H9 (cell line): ENCODE measurements at regions not wholly inside any gene's neighbourhood (a gene's known extent, or its start where the extent isn't known, plus 50 kb on each side); places are given as distances from the start of the nearest gene placed in this dataset.

ENCODE experiments used
- DNase-seq: peaks from one replicate; pipeline ENCODE4 v3.0.0-alpha.2; 2017
- H2AFZ ChIP-seq: one replicate; pipeline ENCODE4 v1.6.1; 2013; ENCODE audit warnings: mild to moderate bottlenecking, low read length, control low read depth, moderate library complexity
- H2AK5ac ChIP-seq: 2 replicates; pipeline ENCODE4 v1.6.1; 2013; ENCODE audit warnings: low read length, control low read depth, mixed read lengths; ENCODE audit not compliant: insufficient read length
- H2BK120ac ChIP-seq: one replicate; pipeline ENCODE4 v1.6.1; 2013; ENCODE audit warnings: low read depth, mild to moderate bottlenecking, low read length, control low read depth, inconsistent platforms; ENCODE audit not compliant: poor library complexity, severe bottlenecking
- H2BK12ac ChIP-seq: 2 replicates; pipeline ENCODE4 v1.6.1; 2013; ENCODE audit warnings: low read length, control low read depth, mixed read lengths, low read depth; ENCODE audit not compliant: insufficient read length
- H2BK15ac ChIP-seq: 2 replicates; pipeline ENCODE4 v1.6.1; 2013; ENCODE audit warnings: low read depth, low read length, control low read depth
- H2BK20ac ChIP-seq: one replicate; pipeline ENCODE4 v1.6.1; 2013; ENCODE audit warnings: low read depth, mild to moderate bottlenecking, low read length, control low read depth, inconsistent platforms; ENCODE audit not compliant: poor library complexity, severe bottlenecking
- H2BK5ac ChIP-seq: 2 replicates; pipeline ENCODE4 v1.6.1; 2013; ENCODE audit warnings: low read length, control low read depth, mixed read lengths; ENCODE audit not compliant: insufficient read length
- H3K14ac ChIP-seq: 2 replicates; pipeline ENCODE4 v1.6.1; 2013; ENCODE audit warnings: low read length, control low read depth; ENCODE audit not compliant: insufficient read depth
- H3K18ac ChIP-seq: 2 replicates; pipeline ENCODE4 v1.6.1; 2013; ENCODE audit warnings: low read depth, mild to moderate bottlenecking, mixed read lengths, low read length, control low read depth; ENCODE audit not compliant: insufficient read length
- H3K23ac ChIP-seq: 2 replicates; pipeline ENCODE4 v1.6.1; 2013; ENCODE audit warnings: low read length, control low read depth, mixed read lengths, low read depth; ENCODE audit not compliant: insufficient read length
- H3K23me2 ChIP-seq: 2 replicates; pipeline ENCODE4 v1.6.1; 2013; ENCODE audit warnings: low read depth, mild to moderate bottlenecking, mixed read lengths, low read length, control low read depth; ENCODE audit not compliant: insufficient read length, poor library complexity, severe bottlenecking
- H3K27ac ChIP-seq: 2 replicates; pipeline ENCODE4 v1.5.1; 2013; ENCODE audit warnings: low read length, control low read depth, mixed read lengths, low read depth; ENCODE audit not compliant: insufficient read length
- H3K27me3 ChIP-seq: 2 replicates; pipeline ENCODE4 v1.6.1; 2013; ENCODE audit warnings: low read length, control low read depth, inconsistent platforms; ENCODE audit not compliant: insufficient read depth
- H3K4ac ChIP-seq: 2 replicates; pipeline ENCODE4 v1.6.1; 2013; ENCODE audit warnings: low read depth, mild to moderate bottlenecking, control low read depth, inconsistent platforms, low read length, moderate library complexity
- H3K4me1 ChIP-seq: 2 replicates; pipeline ENCODE4 v1.6.1; 2013; ENCODE audit warnings: low read length, control low read depth, inconsistent platforms; ENCODE audit not compliant: insufficient read depth
- H3K4me2 ChIP-seq: 2 replicates; pipeline ENCODE4 v1.6.1; 2013; ENCODE audit warnings: low read length, control low read depth, mixed read lengths; ENCODE audit not compliant: insufficient read length, insufficient read depth
- H3K56ac ChIP-seq: 2 replicates; pipeline ENCODE4 v1.6.1; 2013; ENCODE audit warnings: low read depth, mild to moderate bottlenecking, mixed read lengths, low read length, control low read depth; ENCODE audit not compliant: insufficient read length
- H3K79me1 ChIP-seq: 2 replicates; pipeline ENCODE4 v1.6.1; 2013; ENCODE audit warnings: low read depth, mild to moderate bottlenecking, moderate library complexity, low read length, control low read depth, inconsistent platforms; ENCODE audit not compliant: insufficient read depth, poor library complexity, severe bottlenecking
- H3K79me2 ChIP-seq: 2 replicates; pipeline ENCODE4 v1.6.1; 2013; ENCODE audit warnings: low read length, control low read depth, inconsistent platforms; ENCODE audit not compliant: insufficient read depth
- H3K9ac ChIP-seq: 2 replicates; pipeline ENCODE4 v1.6.1; 2013; ENCODE audit warnings: low read length, control low read depth, mixed read lengths; ENCODE audit not compliant: insufficient read length; ENCODE audit errors: extremely low read depth
- H3K9me3 ChIP-seq: one replicate; pipeline ENCODE4 v1.6.1; 2013; ENCODE audit warnings: low read depth, low read length, inconsistent platforms; ENCODE audit not compliant: control insufficient read depth
- H3T11ph ChIP-seq: one replicate; pipeline ENCODE4 v1.6.1; 2013; ENCODE audit warnings: mild to moderate bottlenecking, low read length, control low read depth, inconsistent platforms
- H4K20me1 ChIP-seq: one replicate; pipeline ENCODE4 v1.6.1; 2013; ENCODE audit not compliant: control insufficient read depth, insufficient read length, insufficient read depth
- H4K5ac ChIP-seq: 2 replicates; pipeline ENCODE4 v1.6.1; 2013; ENCODE audit warnings: low read depth, mild to moderate bottlenecking, mixed read lengths, low read length, control low read depth; ENCODE audit not compliant: insufficient read length
- H4K8ac ChIP-seq: replicated peaks from 2 replicates; pipeline ENCODE4 v1.6.1; 2013; ENCODE audit warnings: low read length, control low read depth, mixed read lengths, low read depth; ENCODE audit not compliant: insufficient read length
- H4K91ac ChIP-seq: 2 replicates; pipeline ENCODE4 v1.6.1; 2013; ENCODE audit warnings: low read depth, mild to moderate bottlenecking, moderate library complexity, mixed read lengths, low read length, control low read depth; ENCODE audit not compliant: insufficient read length
- H3K27ac Mint-ChIP-seq, 3 experiments: 2 replicates in 2 of 3; 3 replicates in 1 of 3; pipeline ENCODE4 v1.8.0; 2020 to 2021; ENCODE audit warnings: mixed read lengths in 3 of 3, mild to moderate bottlenecking in 1 of 3, moderate library complexity in 1 of 3
- H3K27me3 Mint-ChIP-seq: 2 replicates; pipeline ENCODE4 v1.8.0; 2021; ENCODE audit warnings: low read depth, mild to moderate bottlenecking, moderate library complexity, mixed read lengths
- H3K36me3 Mint-ChIP-seq, 3 experiments: 2 replicates in 2 of 3; 3 replicates in 1 of 3; pipeline ENCODE4 v1.8.0; 2020 to 2021; ENCODE audit warnings: low read depth in 3 of 3, mixed read lengths in 3 of 3; ENCODE audit not compliant: insufficient read depth in 1 of 3
- H3K4me1 Mint-ChIP-seq, 2 experiments: 2 replicates each; pipeline ENCODE4 v1.8.0; 2020; ENCODE audit warnings: mixed read lengths in 2 of 2
- H3K4me3 Mint-ChIP-seq, 2 experiments: 2 replicates in 1 of 2; 3 replicates in 1 of 2; pipeline ENCODE4 v1.8.0; 2020 to 2021; ENCODE audit warnings: mild to moderate bottlenecking in 2 of 2, mixed read lengths in 2 of 2, moderate library complexity in 1 of 2
- H3K9me3 Mint-ChIP-seq, 2 experiments: 2 replicates in 1 of 2; 3 replicates in 1 of 2; pipeline ENCODE4 v1.8.0; 2020; ENCODE audit warnings: mild to moderate bottlenecking in 2 of 2, mixed read lengths in 2 of 2, moderate library complexity in 1 of 2
- CTCF ChIP-seq: fragments of 200-600 bp; sonication (generic); conservative IDR thresholded peaks from 3 replicates; pipeline ENCODE4 v1.8.0; 2021; ENCODE audit warnings: antibody characterized with exemption, mild to moderate bottlenecking
- WGBS: extraction: QIAGEN DNeasy Blood & Tissue Kit; methylation state at CpG from one replicate; pipeline ENCODE4 v1.1.7; 2013; ENCODE audit warnings: missing lambda C conversion rate, low lambda C conversion rate, mixed read lengths; ENCODE audit not compliant: insufficient read length; ENCODE audit errors: extremely low coverage; 5-methylcytosine and 5-hydroxymethylcytosine counted together

- Histone ChIP-seq H3K9ac (no peak overlapping the region), H3K14ac (no peak overlapping the region), H3K23ac (no peak overlapping the region), H3K9me3 (no peaks in the 10 kb centered on the region), H3K79me1 (no peaks in the 10 kb centered on the region), H3K56ac (no peak overlapping the region), H2BK12ac (no peak overlapping the region), H2BK120ac (no peak overlapping the region), H3T11ph (no peak overlapping the region), H4K20me1 (no peaks in the 10 kb centered on the region), H2BK15ac (no peak overlapping the region), H4K8ac (no peak overlapping the region), H2AK5ac (no peak overlapping the region), H3K18ac (no peak overlapping the region), H3K79me2 (no peaks in the 10 kb centered on the region), H2BK5ac (no peak overlapping the region), H2AFZ (no peak overlapping the region), H3K4ac (no peak overlapping the region), H3K27ac (no peak overlapping the region), H2BK20ac (no peak overlapping the region), H3K27me3 (no peaks in the 10 kb centered on the region), H3K4me2 (no peak overlapping the region), H3K23me2 (no peaks in the 10 kb centered on the region), H3K4me1 (no peaks in the 10 kb centered on the region), H4K5ac (no peak overlapping the region), H4K91ac (no peak overlapping the region)
- no peak for TF ChIP-seq CTCF
- Mint-ChIP-seq H3K27ac (no peak overlapping the region), H3K27me3 (no peaks in the 10 kb centered on the region), H3K4me1 (peaks cover 13% of the 10 kb centered on the region in 2 experiments), H3K4me3 (no peak overlapping the region), H3K36me3 (no peaks in the 10 kb centered on the region), H3K9me3 (no peaks in the 10 kb centered on the region)
- WGBS = no CpG with 5 or more reads among the region's 1 CpG
- DNase-seq = no peak
These were observed 185.1 kb downstream of the NOL4 start for GRCh38 chr18:34039611-34040010.
